ENCODE measurements at regions not wholly inside any gene's neighbourhood (a gene's known extent, or its start where the extent isn't known, plus 50 kb on each side); places are given as distances from the start of the nearest gene placed in this dataset.
"Not testable (repeated sequence)": the region's sequence is repeated elsewhere in the genome, so short reads cannot be mapped to it uniquely, and the experiment has no call there.

DNA sequence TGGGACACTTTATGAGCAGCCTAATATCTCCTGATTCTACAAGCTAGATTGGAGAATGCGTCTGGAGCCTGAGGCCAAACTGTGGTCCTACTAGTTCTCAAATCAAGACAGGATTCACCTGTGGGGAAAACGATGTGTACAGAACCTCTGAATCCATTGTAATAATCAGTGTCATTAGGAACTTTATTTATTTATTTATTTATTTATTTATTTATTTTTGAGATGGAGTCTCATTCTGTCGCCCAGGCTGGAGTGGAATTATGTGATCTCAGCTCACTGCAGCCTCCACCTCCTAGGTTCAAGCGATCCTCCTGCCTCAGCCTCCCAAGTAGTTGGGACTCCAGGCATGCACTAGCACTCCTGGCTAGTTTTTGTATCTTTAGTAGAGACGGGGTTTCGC is 52.6 kb upstream of the KIF26B start:
- not testable (repeated sequence) for DNase-seq

- no peak for DNase-seq
These were observed 55.4 kb upstream of the KIF26B start for GRCh38 chr1:245099401-245099800.

GRCh38 chr1:245098924-245099323 is 55.9 kb upstream of the KIF26B start:
- no peak for DNase-seq

DNA sequence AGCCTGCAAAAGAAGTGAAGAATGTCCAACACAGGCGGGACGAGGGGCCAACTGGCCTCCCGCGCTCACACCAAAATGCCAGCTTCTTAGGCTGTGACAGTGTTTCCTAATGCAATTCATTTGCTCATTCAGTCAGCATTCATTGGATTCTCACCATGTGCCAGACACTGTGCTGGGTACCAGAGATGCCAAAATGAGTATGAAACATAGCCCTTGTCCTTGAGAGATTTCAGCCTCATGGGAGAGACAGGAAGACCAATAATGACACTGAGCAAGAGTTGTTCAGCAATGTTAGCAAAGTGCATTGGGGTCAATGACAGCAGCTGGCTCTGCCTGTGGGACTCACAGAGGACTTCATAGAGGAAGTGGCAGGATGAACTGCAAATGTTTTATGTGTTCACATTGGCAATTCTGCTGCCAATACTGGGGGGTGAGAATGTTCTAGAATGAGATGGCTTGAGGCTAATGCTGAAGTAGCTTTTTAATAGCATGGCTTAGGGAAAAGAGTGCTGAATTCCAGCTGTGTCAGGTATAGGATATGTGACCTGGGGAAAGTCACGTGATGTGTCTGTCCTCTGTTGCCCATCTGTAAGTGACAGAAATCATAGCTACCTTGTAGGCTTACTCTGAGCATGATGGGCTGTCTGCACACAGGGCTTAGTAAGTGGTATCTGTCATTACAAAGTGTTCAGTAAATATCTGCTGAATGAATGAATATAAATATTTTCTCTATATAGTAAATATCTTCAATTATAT is 58.3 kb upstream of the KIF26B start:
- no peak for DNase-seq

DNA sequence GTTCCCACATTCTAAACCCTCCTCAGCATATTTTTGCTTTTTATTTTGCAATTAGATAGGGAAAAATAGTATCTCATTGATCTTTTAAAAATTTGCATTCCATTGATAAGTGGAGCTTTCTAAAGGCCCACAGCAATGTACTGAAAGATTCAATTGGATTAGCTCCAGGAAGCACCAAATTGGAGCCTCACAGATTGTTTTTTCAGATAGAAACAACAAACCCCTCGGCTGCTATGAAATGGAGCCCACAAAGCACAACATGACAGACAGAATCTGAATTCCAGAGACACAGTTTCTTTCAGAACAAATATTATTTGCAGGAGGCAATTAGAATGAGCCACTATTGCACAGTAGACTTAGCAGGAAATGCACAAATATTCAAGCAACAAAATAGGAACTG is 58.9 kb upstream of the KIF26B start:
- no peak for DNase-seq

DNA sequence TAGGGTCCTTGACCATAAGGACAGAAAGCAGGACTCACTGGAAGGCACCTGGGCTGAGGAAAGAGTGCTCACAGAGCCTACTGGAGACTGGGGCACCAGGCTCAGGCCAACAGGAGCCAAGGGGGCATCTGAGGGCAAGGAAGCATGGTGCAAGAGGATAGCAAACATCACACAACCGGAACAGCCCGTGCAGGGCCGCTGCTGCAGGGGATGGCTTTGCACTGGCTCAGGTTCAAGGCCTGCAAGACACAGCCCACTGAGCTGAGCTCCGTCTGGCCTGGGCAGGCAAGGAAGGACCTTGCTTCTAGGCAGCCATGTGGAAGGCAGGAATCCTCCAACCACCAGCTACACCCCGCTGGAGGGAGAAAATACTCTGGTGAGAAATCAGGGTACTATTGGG is 59.8 kb upstream of the KIF26B start:
- DNase-seq: no peak

DNA sequence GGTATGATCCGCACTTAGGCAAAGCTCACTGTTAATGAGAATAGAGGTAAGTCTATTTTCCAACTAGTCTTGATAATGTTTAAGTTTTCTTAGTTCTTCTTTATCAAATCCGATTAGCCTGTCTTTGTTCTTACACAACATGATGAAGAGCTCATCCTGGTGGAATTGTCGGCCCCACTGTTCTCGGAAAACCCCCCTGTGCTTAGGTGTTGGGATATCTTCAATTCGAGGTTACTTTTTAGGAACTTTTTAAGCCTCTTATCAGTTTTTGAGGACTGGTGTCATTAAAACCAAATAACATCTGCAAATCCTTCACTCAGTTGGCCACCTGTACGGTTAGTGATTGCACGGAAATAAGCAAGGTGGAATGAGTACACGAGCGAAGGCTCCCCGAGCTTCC is 60.7 kb upstream of the KIF26B start:
- DNase-seq: no peak

DNA sequence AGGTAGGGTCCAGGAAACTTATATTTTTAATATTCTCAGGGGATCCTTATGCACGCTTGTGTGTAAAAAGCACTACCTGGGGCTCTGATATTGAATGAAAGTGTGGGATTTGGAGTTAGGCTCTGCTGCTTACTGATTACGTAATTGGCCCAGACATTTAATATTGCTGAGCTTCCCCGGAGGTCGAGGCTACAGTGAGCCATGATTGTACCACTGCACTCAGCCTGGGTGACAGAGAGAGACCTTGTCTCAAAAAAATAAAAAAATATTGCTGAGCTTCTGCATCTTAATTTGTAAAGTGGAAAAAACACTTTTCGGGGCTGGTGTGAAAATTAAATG is 62.2 kb upstream of the KIF26B start:
- no peak for DNase-seq

- DNase-seq: peak in 1 of 2 experiments; percentile 29
These were observed 62.8 kb upstream of the KIF26B start for GRCh38 chr1:245091818-245092637.

DNA sequence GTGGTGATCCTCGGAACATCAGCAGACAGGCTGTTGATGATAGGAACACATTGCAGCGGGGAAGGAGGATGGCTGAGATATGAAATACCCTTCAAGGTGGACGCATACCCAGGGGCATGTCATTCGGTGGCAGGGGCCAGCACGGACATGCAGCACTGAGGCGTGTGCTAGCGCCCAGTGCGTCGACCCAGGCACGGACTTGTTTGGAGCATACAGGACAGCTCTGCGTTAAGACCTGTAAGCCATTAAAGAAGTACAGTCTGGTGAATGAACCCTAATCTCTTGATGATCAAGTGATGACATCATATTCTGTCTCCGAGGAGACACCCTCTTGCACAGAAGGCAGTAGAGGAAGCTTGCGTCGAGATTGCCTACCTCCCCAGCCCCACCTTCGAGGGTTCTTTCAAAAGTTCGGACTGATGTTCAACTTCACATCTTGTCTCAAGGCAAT is 63.6 kb upstream of the KIF26B start:
- DNase-seq: no peak

- DNase-seq: no peak
These were observed 64.2 kb upstream of the KIF26B start for GRCh38 chr1:245090491-245091090.

GRCh38 chr1:245087723-245088122 is 67.1 kb upstream of the KIF26B start:
- no peak for DNase-seq

GRCh38 chr1:245086389-245086969 is 68.3 kb upstream of the KIF26B start:
- DNase-seq: no peak

GRCh38 chr1:245085508-245086095 is 69.2 kb upstream of the KIF26B start:
- no peak for DNase-seq

DNA sequence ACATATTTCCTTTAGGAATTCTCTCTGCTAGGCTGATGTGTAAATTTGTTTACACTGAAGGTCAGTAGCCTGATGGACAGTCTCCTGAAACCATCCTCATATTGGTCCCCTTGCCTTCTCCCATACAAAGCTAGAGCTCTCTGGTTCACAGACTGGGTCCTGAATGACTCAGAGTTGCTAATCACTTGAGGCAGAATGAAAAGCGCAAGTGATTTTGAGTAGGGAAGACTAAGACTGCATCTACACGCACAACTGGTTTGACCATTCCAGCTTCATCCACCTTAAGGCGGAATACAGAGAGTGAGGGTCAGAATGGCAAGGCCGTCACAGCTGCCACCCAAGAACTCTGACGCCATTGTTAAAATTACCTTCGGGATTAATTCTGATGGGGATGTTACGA is 70.2 kb upstream of the KIF26B start:
- no peak for DNase-seq

DNA sequence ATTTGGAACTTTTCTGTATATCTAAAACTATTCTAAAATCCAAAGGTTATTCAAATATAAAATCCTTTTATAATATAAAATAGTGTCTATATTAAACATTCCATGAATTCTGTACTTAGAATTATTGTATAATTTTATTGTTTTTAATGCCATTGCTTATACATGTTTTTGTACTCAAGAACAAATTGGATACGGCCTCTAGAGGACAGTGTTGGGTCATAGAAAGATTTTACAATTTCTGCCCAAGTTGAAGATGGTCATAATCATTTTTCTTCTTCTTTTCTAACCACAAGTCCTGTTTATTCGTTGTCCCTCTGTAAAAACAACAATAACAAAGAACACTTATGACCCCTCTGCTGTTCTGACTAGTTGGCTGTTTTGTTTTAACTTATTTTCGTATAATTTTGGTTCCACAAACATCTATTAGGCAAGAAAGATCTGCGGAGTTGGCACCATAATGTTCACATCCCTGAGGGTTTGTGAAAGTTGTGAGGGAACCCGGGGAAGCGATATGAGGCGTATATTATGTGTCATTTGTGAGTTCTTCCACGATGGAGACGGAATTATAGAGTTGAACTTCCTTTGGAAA is 75.7 kb upstream of the KIF26B start:
- peak; percentile 27 to 38 for DNase-seq

- no peak for DNase-seq
These were observed 79.9 kb upstream of the KIF26B start for GRCh38 chr1:245074898-245075297.

DNA sequence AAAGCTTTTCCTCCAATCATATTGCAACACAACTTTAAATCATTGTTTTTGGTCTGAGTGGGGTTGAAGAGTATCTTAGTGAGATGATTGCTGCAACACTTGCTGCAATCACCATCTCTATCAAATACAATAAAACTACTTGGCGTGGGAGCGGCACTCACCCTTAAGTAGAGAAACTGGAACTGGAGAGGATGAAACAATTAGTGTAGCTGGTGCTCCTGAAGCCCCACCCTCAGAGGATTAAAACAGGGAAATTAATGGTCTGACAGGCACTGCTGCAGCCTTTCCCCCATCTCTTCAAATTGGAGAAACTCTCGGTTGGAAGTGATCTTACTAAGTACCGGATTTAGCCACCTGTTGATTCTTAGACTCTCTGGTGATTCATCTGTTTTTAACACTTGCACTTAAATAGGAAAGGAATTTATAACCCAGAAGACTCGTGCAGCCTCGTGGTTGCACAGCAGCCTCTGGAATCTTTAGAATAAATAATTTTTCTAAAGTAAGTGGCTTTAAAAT is 80.5 kb upstream of the KIF26B start:
- DNase-seq: no peak

DNA sequence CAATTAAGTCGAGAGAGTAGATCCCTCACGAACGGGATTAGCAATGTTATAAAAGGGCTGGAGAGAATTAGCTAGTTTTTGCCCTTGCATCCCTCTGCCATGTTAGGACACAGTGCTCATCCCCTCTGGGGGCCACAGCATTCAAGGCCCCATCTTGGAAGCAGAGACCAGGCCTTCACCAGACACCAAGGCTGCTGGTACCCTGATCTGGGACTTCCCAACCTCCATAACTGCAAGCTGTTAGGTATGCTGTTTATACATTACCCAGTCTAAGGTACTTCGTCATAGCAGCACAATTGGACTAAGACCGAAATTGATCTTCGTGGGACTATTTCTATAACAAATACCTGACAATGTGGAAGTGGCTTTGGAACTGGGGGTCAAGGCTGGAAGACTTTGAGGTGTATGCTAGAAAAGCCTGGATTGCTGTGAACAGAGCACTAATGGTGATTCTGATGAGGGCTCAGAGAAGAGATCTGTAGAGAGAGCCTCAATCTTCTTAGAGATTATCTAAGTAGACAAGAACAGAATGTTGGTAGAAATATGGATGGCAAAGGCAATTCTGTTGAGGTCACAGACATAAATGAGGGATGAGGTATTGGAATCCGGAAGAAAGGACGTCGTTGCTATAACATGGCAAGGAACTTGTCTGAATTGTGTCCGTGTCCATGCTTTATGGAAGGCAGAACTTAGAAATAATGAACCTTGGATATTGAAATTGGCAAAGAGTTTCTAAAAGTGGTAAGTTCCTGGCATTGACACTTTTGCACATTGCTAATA is 83.8 kb upstream of the KIF26B start:
- no peak for DNase-seq

GRCh38 chr1:245067257-245067656 is 87.5 kb upstream of the KIF26B start:
- DNase-seq: no peak

DNA sequence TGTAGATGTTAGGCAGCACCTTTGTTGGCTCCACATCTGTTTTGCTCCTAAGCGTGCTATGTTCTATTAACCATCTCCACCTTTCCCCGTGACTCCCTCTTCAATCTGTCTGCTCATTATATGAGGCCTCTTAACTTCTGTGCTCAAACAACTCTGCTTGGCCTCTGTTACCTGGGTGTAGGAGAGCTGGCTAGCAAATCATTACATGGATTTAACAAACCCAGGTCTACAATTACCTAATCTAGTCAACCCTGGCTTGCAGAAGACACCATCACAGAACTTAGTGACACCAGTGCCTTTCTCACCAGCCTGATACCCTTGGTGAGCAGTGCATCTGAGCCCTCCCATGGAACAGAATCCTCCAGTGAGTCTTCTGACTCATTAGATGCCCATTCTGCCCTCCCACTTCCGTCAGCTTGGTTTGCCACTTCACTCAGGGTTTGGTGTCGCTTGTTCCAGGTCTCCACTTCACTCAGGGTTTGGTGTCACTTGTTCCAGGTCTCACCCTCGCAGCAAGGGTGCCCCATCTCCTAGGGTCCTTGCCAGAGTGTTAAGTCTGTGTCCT is 92.0 kb upstream of the KIF26B start:
- DNase-seq: no peak
